ENCODE measurements at regions not wholly inside any gene's neighbourhood (a gene's known extent, or its start where the extent isn't known, plus 50 kb on each side); places are given as distances from the start of the nearest gene placed in this dataset.

DNA sequence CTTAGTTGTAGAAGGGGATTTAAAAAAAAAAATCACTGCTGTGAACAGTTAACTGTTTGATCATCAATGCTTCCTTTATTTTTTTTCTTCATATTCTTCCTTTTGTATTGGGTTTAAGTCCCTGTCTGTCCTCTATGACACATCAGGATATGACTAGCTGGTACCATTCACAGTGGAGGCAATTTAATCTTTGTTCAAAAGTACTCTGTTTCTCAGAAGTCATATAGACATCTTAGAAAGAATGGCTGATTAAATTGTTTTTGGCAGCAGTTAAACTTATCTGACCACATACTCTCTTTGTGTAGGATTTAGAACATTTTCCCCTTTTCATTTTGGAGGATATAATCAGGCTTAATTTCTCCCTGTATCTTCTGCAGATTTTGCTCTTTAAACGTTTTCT, 807.8 kb upstream of the CDH2 start:
- H2AFZ ChIP-seq (ENCODE audit: low read depth, low read length), result no peak overlapping the region
- no peaks in the 10 kb centered on the region for H3K9me3 ChIP-seq (ENCODE audit: insufficient read depth, low read length, severe bottlenecking)
- no peak for ATAC-seq (ENCODE audit: insufficient read depth, low read depth)

GRCh38 chr18:28974504-28974903, 797.6 kb upstream of the CDH2 start:
- no peak for TF ChIP-seq EZH2 (IDR thresholded peaks at IDR 0.05; ENCODE audit: borderline replicate concordance, low read depth, low read length, severe bottlenecking)
- no peak for TF ChIP-seq CTCF (IDR thresholded peaks at IDR 0.05; ENCODE audit: borderline replicate concordance, extremely low read depth, low read length, poor library complexity, severe bottlenecking)
- no peaks in the 10 kb centered on the region for H3K27me3 ChIP-seq (ENCODE audit: insufficient read depth, low read length, poor library complexity)
- H4K20me1 ChIP-seq (ENCODE audit: insufficient read depth, low read length), result no peaks in the 10 kb centered on the region
- no peak overlapping the region for H3K27ac ChIP-seq (ENCODE audit: low read length)
- H3K79me2 ChIP-seq (ENCODE audit: insufficient read depth, low read length), result no peaks in the 10 kb centered on the region
- no peak overlapping the region for H3K9ac ChIP-seq (ENCODE audit: low read depth, low read length)
- H2AFZ ChIP-seq (ENCODE audit: low read depth, low read length), result no peak overlapping the region
- no peak overlapping the region for H3K4me2 ChIP-seq (ENCODE audit: insufficient read depth, low read length)
- H3K4me1 ChIP-seq (ENCODE audit: insufficient read depth, low read length), result no peaks in the 10 kb centered on the region
- H3K4me3 ChIP-seq (ENCODE audit: low read depth in 1 of 2, low read length in 2 of 2), result no peak overlapping the region
- no peaks in the 10 kb centered on the region for H3K9me3 ChIP-seq (ENCODE audit: insufficient read depth, low read length, severe bottlenecking)
- DNase-seq, result no peak
- no peaks in the 10 kb centered on the region for H3K36me3 ChIP-seq (ENCODE audit: insufficient read depth, low read length)
- ATAC-seq (ENCODE audit: insufficient read depth, low read depth), result no peak

More for the DNA sequence above, 807.8 kb upstream of the CDH2 start:
- H3K9ac ChIP-seq (ENCODE audit: low read depth, low read length), result no peak overlapping the region
- no peak overlapping the region for H3K4me2 ChIP-seq (ENCODE audit: insufficient read depth, low read length)
- H3K27me3 ChIP-seq (ENCODE audit: insufficient read depth, low read length, poor library complexity), result no peaks in the 10 kb centered on the region
- no peak for TF ChIP-seq CTCF (IDR thresholded peaks at IDR 0.05; ENCODE audit: borderline replicate concordance, extremely low read depth, low read length, poor library complexity, severe bottlenecking)
- TF ChIP-seq EZH2 (IDR thresholded peaks at IDR 0.05; ENCODE audit: borderline replicate concordance, low read depth, low read length, severe bottlenecking), result no peak
- no peak overlapping the region for H3K27ac ChIP-seq (ENCODE audit: low read length)
- no peak overlapping the region for H3K4me3 ChIP-seq (ENCODE audit: low read depth in 1 of 2, low read length in 2 of 2)
- no peaks in the 10 kb centered on the region for H3K36me3 ChIP-seq (ENCODE audit: insufficient read depth, low read length)
- no peaks in the 10 kb centered on the region for H3K79me2 ChIP-seq (ENCODE audit: insufficient read depth, low read length)
- no peaks in the 10 kb centered on the region for H3K4me1 ChIP-seq (ENCODE audit: insufficient read depth, low read length)
- no peaks in the 10 kb centered on the region for H4K20me1 ChIP-seq (ENCODE audit: insufficient read depth, low read length)
- DNase-seq, result no peak

GRCh38 chr18:28973324-28973723, 796.4 kb upstream of the CDH2 start:
- DNase-seq, result no peak
- Histone ChIP-seq H3K27ac (ENCODE audit: low read length) (no peak overlapping the region), H3K9ac (ENCODE audit: low read depth, low read length) (no peak overlapping the region), H3K4me2 (ENCODE audit: insufficient read depth, low read length) (no peak overlapping the region), H3K4me1 (ENCODE audit: insufficient read depth, low read length) (no peaks in the 10 kb centered on the region), H3K27me3 (ENCODE audit: insufficient read depth, low read length, poor library complexity) (no peaks in the 10 kb centered on the region), H3K36me3 (ENCODE audit: insufficient read depth, low read length) (no peaks in the 10 kb centered on the region), H3K79me2 (ENCODE audit: insufficient read depth, low read length) (no peaks in the 10 kb centered on the region), H3K9me3 (ENCODE audit: insufficient read depth, low read length, severe bottlenecking) (no peaks in the 10 kb centered on the region), H4K20me1 (ENCODE audit: insufficient read depth, low read length) (no peaks in the 10 kb centered on the region), H3K4me3 (ENCODE audit: low read depth in 1 of 2, low read length in 2 of 2) (no peak overlapping the region), H2AFZ (ENCODE audit: low read depth, low read length) (no peak overlapping the region)
- TF ChIP-seq EZH2 (IDR thresholded peaks at IDR 0.05; ENCODE audit: borderline replicate concordance, low read depth, low read length, severe bottlenecking), result no peak
- TF ChIP-seq CTCF (IDR thresholded peaks at IDR 0.05; ENCODE audit: borderline replicate concordance, extremely low read depth, low read length, poor library complexity, severe bottlenecking), result no peak
- ATAC-seq (ENCODE audit: insufficient read depth, low read depth), result no peak
